LNCAP (cell line): ENCODE measurements at regions not wholly inside any gene's neighbourhood (a gene's known extent, or its start where the extent isn't known, plus 50 kb on each side); places are given as distances from the start of the nearest gene placed in this dataset.

ENCODE experiments used
- TF ChIP-seq, protein P1 (sequence below): fragments of 450-650 bp; IDR thresholded peaks from 2 replicates; pipeline ENCODE4 v1.5.1; 2017; ENCODE audit warnings: mild to moderate bottlenecking

DNA sequence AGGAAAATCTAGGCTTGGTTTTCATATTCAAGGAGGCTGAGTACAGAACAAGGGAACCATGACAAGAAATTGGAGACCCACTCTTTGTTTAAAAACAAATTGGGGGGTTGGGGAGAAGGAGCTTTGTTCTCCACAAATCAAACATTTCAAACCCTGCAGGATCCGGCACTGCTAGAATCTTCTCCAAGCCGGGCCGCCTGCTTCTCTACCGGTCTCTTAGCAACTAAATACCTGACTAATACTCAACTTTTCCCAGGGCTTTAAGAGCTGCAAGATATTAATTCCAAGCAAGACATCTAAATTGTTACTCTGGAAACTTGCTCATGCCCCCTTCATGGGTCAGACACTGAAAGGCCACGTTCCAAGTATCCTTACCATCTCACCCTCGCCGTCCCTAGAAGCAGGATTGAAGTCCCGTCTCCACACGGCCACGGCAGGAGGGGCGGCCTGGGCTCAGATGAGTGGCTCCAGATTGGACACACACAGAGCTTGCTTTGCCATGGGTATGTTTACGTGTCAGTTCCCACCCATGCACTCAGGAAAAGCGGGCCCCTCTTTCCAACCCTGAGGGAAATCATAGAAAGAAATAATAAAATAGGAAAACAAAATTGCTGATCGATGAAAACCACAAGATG lies 126.4 kb upstream of the CDH4 start:
- TF ChIP-seq, protein P1, sequence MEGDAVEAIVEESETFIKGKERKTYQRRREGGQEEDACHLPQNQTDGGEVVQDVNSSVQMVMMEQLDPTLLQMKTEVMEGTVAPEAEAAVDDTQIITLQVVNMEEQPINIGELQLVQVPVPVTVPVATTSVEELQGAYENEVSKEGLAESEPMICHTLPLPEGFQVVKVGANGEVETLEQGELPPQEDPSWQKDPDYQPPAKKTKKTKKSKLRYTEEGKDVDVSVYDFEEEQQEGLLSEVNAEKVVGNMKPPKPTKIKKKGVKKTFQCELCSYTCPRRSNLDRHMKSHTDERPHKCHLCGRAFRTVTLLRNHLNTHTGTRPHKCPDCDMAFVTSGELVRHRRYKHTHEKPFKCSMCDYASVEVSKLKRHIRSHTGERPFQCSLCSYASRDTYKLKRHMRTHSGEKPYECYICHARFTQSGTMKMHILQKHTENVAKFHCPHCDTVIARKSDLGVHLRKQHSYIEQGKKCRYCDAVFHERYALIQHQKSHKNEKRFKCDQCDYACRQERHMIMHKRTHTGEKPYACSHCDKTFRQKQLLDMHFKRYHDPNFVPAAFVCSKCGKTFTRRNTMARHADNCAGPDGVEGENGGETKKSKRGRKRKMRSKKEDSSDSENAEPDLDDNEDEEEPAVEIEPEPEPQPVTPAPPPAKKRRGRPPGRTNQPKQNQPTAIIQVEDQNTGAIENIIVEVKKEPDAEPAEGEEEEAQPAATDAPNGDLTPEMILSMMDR, result no peak

DNA sequence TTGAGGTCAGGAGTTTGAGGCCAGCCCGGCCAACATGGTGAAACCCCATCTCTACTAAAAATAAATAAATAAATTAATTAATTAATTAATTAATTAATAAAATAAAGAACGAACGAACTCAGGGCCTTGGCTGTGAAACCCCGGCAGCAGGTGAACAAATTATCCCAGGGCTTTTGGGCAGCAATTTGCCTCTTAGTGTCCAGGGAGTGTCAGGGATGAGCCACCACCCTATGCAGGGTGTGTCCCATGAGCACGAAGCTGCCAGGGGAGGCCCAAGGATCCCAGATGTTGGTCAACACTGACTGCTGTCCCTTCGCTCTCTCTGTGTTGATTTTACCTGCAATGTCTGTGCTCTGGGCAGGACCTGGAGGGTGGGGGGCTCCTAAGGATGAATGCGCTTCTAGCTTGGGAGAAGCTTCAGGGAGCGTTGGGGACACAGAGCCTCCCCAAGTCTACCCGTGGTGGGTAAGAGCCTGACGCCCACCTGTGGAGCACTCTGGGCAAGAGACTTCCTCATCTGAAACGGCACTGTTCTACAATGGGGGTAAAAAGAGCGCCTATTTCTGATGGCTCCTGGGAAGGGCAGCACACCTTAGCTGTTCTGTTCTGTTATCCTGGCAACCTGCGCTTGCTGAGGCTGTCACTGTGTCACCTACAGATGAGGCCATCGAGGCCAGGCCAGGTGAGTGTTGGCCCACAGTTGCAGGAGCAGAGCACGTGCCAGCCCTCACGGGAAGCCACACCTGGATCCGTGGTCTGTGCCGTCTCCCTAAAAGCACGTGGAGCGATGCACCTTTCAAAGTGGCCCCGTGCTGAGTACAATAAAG lies 125.5 kb upstream of the CDH4 start:
- TF ChIP-seq, protein P1, result no peak

DNA sequence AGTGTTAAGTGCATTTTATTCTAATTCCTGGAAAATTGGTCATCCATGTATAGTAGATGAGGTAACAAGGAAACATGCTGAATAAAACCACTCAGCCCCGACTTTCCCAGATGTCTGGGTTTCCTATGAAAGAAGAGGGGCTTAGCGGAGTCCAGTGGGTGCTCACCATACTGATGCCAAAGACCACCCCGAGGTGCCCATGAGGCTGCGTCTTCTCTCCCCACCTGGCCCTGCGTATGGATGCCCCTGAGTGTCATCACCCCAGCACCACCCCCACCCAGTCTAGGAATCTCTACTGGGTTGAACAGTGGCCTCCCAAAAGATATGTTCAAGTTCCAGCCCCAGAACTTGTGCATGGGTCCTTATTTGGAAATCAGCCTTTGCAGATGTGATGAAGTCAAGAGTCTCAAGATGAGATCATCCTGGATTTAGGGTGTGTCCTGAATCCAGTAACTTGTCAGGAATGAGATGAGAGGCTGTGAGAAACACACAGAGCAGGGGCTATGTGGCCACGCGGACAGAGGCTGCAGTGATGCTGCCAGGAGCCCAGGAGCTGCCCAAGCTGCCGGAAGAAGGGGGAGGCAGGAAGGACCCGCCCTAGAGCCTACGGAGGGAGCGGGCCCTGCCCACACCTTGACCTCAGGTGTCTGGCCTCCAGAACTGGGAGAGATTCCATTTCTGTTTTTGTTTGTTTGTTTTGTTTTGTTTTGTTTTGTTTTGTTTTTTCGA lies 124.6 kb upstream of the CDH4 start:
- TF ChIP-seq, protein P1, result no peak

DNA sequence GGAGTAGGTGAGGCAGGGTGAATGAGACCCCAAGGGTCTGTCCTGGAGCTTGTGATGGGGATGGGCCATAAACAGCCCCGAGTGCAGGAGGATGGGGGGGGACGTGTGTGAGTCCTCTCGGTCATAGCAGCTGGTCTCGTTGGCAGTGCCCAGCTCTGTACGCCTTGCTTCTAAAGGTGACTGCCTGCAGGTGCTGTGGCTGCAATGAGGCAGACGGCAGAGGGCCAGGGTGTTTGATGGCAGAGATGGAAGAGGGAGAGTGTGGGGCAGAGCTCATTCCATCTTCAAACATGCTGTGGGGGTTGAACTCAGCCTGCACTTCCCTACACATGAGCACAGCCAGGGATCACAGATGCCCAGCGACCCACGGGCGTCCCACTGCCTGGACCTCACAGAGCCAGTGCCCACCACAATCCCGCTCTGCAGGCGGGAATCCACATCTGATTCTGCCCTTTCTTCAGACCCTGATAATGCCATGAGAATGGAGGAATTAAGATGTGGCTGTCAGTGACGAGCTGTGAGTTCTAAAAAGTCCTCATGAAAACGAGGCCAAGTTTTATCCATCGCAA lies 123.3 kb upstream of the CDH4 start:
- TF ChIP-seq, protein P1, result no peak

DNA sequence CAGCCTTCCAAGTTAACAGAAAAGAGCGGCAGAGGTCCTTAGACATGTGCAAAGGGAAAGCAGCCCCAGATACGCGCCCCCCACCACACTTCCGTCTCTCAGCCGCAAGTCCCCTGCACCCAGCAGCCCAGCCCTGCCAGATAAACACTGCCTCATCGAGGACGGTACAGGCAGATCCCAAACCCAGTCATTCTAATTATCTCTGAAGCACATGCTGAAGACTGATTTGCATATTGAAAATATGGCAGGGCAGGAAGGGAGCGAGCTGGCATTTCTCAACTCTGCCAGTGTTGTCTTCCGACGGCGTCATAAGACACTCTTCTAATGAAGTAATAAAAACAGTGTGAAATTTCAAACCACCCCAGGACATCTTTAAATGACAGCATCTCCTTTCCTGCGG lies 122.8 kb upstream of the CDH4 start:
- TF ChIP-seq, protein P1, result no peak

DNA sequence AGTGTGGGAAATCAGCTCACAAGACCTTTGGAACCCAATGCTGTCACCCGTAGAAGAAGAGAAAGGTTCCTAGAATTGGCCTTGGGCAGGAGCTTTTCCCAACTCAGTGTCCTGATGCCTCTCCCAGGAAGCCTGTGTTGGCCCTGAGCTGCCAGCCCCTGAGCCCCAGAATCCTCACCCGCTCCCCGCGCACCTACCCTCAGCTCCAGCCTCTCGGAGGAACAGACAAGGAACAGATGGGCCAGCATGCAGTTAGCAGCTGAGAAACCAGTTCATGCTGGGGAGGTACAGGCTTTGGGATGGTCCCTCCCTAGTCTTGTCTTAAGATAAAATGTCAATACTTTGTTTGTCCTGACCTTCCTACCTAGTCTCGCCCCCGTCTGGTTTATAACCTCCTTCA lies 121.9 kb upstream of the CDH4 start:
- TF ChIP-seq, protein P1, result no peak

DNA sequence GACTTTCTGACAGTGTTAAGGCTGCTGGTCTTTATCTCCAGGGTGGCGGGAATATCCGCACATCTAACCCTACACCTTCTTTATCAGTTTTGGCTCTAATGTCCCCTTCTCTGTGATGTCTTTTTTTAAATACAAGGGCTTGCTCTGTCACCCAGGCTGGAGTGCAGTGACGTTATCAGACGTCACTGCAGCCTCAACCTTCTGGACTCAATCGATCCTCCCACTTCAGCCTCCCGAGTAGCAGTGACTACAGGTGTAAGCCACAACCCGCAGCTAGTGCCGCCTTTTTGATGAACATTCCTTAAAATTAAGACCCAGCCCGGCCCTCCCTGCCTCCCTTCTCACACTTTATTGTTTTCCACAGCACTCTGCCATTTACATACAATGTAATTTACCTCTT lies 120.1 kb upstream of the CDH4 start:
- TF ChIP-seq, protein P1, result no peak
